MM.1S (cell line): ENCODE measurements at regions not wholly inside any gene's neighbourhood (a gene's known extent, or its start where the extent isn't known, plus 50 kb on each side); places are given as distances from the start of the nearest gene placed in this dataset.

Source experiments
- DNase-seq: peaks from one replicate; pipeline ENCODE4 v3.0.0-alpha.2; 2015
- H2AFZ ChIP-seq: fragments of 300-600 bp; sonication (generic); 2 replicates; pipeline ENCODE4 v1.6.0; 2016; ENCODE audit warnings: antibody characterized with exemption, low read length
- H3F3A ChIP-seq: fragments of 300-600 bp; sonication (generic); 2 replicates; pipeline ENCODE4 v1.6.1; 2016; ENCODE audit warnings: mild to moderate bottlenecking, antibody characterized with exemption, low read length, moderate library complexity, mixed read lengths; ENCODE audit not compliant: insufficient read depth
- H3K27ac ChIP-seq: fragments of 300-600 bp; sonication (generic); 2 replicates; pipeline ENCODE4 v1.5.1; 2016; ENCODE audit warnings: mild to moderate bottlenecking, low read length
- H3K27me3 ChIP-seq: fragments of 300-600 bp; sonication (generic); replicated peaks from 2 replicates; pipeline ENCODE4 v1.6.0; 2016; ENCODE audit warnings: low read length; ENCODE audit not compliant: insufficient read depth
- H3K36me3 ChIP-seq: fragments of 300-600 bp; sonication (generic); replicated peaks from 2 replicates; pipeline ENCODE4 v1.6.1; 2016; ENCODE audit warnings: mild to moderate bottlenecking, low read length, mixed read lengths; ENCODE audit not compliant: insufficient read depth
- H3K4me1 ChIP-seq: fragments of 300-600 bp; sonication (generic); 2 replicates; pipeline ENCODE4 v1.6.1; 2016; ENCODE audit warnings: low read length, mixed read lengths
- H3K4me2 ChIP-seq: fragments of 300-600 bp; sonication (generic); 2 replicates; pipeline ENCODE4 v1.6.0; 2016; ENCODE audit warnings: low read depth, low read length
- H3K4me3 ChIP-seq: fragments of 300-600 bp; sonication (generic); 2 replicates; pipeline ENCODE4 v1.5.1; 2016; ENCODE audit warnings: low read length, mixed read lengths
- H3K79me2 ChIP-seq: fragments of 300-600 bp; sonication (generic); 2 replicates; pipeline ENCODE4 v1.6.1; 2016; ENCODE audit warnings: mixed run types, low read length, mixed read lengths
- H3K9ac ChIP-seq: fragments of 300-600 bp; sonication (generic); 2 replicates; pipeline ENCODE4 v1.6.1; 2016; ENCODE audit warnings: low read length, mixed read lengths
- H3K9me2 ChIP-seq: fragments of 300-600 bp; sonication (generic); replicated peaks from 2 replicates; pipeline ENCODE4 v1.6.1; 2016; ENCODE audit warnings: mild to moderate bottlenecking, low read length, mixed read lengths; ENCODE audit not compliant: insufficient read depth
- H3K9me3 ChIP-seq: fragments of 300-600 bp; sonication (generic); replicated peaks from 2 replicates; pipeline ENCODE4 v1.6.1; 2016; ENCODE audit warnings: mild to moderate bottlenecking, low read length, mixed read lengths; ENCODE audit not compliant: insufficient read depth
- H4K20me1 ChIP-seq: fragments of 300-600 bp; sonication (generic); 2 replicates; pipeline ENCODE4 v1.6.1; 2016; ENCODE audit warnings: mild to moderate bottlenecking, low read length, moderate library complexity, mixed read lengths; ENCODE audit not compliant: insufficient read depth
- CTCF ChIP-seq: fragments of 300-600 bp; sonication (generic); IDR thresholded peaks from 2 replicates; pipeline ENCODE4 v1.5.1; 2016; ENCODE audit warnings: antibody characterized with exemption, low read length, mixed read lengths
- EZH2 ChIP-seq: fragments of 300-600 bp; sonication (generic); optimal IDR thresholded peaks from 2 replicates; pipeline ENCODE3; 2017; ENCODE audit warnings: low read depth, mild to moderate bottlenecking, antibody characterized with exemption, low read length, mixed read lengths
- EZH2phosphoT487 ChIP-seq: fragments of 300-600 bp; sonication (generic); IDR thresholded peaks from 2 replicates; pipeline ENCODE4 v1.6.1; 2018; ENCODE audit warnings: antibody characterized with exemption, low read length

- H3K36me3 ChIP-seq, result no peaks in the 10 kb centered on the region
- H3K79me2 ChIP-seq, result no peaks in the 10 kb centered on the region
- TF ChIP-seq CTCF, result no peak
- TF ChIP-seq EZH2phosphoT487, result no peak
- no peak for TF ChIP-seq EZH2
- H3K9me3 ChIP-seq, result no peaks in the 10 kb centered on the region
- H3K9ac ChIP-seq, result no peak overlapping the region
- H3K27me3 ChIP-seq, result no peaks in the 10 kb centered on the region
- no peak overlapping the region for H3K4me2 ChIP-seq
- H3K4me3 ChIP-seq, result no peak overlapping the region
- H3K4me1 ChIP-seq, result no peaks in the 10 kb centered on the region; the same call in 1 of the 2 replicates
- H3F3A ChIP-seq, result no peaks in the 10 kb centered on the region
- H3K9me2 ChIP-seq, result no peaks in the 10 kb centered on the region
- no peak for DNase-seq
- H4K20me1 ChIP-seq, result no peaks in the 10 kb centered on the region
- H3K27ac ChIP-seq, result peak overlapping the region; percentile 32; the same call in 1 of the 2 replicates
- no peak overlapping the region for H2AFZ ChIP-seq
These were observed 62.0 kb upstream of the CD93 start for GRCh38 chr20:23147964-23148730.

- Histone ChIP-seq H4K20me1 (no peaks in the 10 kb centered on the region), H3K9me3 (no peaks in the 10 kb centered on the region), H3K4me3 (no peak overlapping the region), H3F3A (no peaks in the 10 kb centered on the region), H3K9ac (no peak overlapping the region), H3K79me2 (no peaks in the 10 kb centered on the region), H3K9me2 (no peaks in the 10 kb centered on the region), H3K27ac (no peak overlapping the region), H3K4me1 (no peaks in the 10 kb centered on the region; the same call in 1 of the 2 replicates), H3K36me3 (no peaks in the 10 kb centered on the region), H3K4me2 (no peak overlapping the region), H2AFZ (no peak overlapping the region), H3K27me3 (no peaks in the 10 kb centered on the region)
- no peak for DNase-seq
- TF ChIP-seq EZH2 (no peak), EZH2phosphoT487 (no peak), CTCF (no peak)
These were observed 61.5 kb upstream of the CD93 start for GRCh38 chr20:23147647-23147963.

GRCh38 chr20:23146857-23147637, 60.9 kb upstream of the CD93 start:
- H2AFZ ChIP-seq, result no peak overlapping the region
- no peaks in the 10 kb centered on the region for H3F3A ChIP-seq
- H3K4me3 ChIP-seq, result no peak overlapping the region
- no peaks in the 10 kb centered on the region for H3K9me2 ChIP-seq
- no peak overlapping the region for H3K27ac ChIP-seq
- TF ChIP-seq EZH2phosphoT487, result no peak
- TF ChIP-seq EZH2, result no peak
- no peak for TF ChIP-seq CTCF
- H3K9me3 ChIP-seq, result no peaks in the 10 kb centered on the region
- no peak overlapping the region for H3K4me2 ChIP-seq
- H3K36me3 ChIP-seq, result no peaks in the 10 kb centered on the region
- DNase-seq, result no peak
- H3K9ac ChIP-seq, result no peak overlapping the region
- no peaks in the 10 kb centered on the region for H3K27me3 ChIP-seq
- H3K4me1 ChIP-seq, result no peaks in the 10 kb centered on the region; the same call in 1 of the 2 replicates
- no peaks in the 10 kb centered on the region for H3K79me2 ChIP-seq
- H4K20me1 ChIP-seq, result no peaks in the 10 kb centered on the region
